ENCODE measurements at regions not wholly inside any gene's neighbourhood (a gene's known extent, or its start where the extent isn't known, plus 50 kb on each side); places are given as distances from the start of the nearest gene placed in this dataset.

DNA sequence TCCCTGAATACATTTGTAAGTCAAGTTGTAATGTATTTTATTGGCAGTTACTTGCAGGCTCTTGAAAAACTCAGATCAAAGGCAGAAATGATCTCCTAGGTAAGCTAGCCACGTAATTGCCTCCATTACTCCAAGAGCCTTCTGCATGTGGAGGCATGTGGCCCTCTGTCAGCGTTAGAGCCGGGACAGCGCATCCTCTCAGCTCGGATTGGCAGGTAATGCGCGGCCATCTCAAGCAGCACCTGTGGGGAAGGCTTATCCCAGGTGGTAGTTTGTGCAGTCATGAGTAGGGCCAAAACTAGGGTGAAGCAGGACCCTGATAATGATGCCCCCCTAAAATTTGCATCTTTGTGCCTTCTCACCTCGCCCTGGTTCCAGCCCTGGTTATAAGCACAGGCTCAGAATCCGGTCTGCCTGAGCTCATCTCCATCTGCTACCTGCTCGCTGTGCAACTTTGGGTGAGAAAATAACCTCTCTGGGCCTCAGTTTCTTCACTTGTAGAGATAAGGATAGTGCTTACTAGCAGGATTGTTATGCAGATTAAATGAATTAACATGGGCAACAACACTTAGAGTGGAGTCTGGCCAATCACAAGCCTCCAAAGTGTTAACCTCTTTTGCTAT, 157.5 kb upstream of the PMEPA1 start:
- TF ChIP-seq TEAD4 (IDR thresholded peaks at IDR 0.05; ENCODE audit: low read depth, low read length), result no peak
- TF ChIP-seq TAF1 (IDR thresholded peaks at IDR 0.05; ENCODE audit: low read depth, low read length), result no peak
- no peak for TF ChIP-seq EZH2 (IDR thresholded peaks at IDR 0.05; ENCODE audit: low read depth, low read length, severe bottlenecking)
- TF ChIP-seq, protein P1, sequence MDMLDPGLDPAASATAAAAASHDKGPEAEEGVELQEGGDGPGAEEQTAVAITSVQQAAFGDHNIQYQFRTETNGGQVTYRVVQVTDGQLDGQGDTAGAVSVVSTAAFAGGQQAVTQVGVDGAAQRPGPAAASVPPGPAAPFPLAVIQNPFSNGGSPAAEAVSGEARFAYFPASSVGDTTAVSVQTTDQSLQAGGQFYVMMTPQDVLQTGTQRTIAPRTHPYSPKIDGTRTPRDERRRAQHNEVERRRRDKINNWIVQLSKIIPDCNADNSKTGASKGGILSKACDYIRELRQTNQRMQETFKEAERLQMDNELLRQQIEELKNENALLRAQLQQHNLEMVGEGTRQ (IDR thresholded peaks at IDR 0.05; ENCODE audit: low read length), result no peak
- TF ChIP-seq, protein P2, sequence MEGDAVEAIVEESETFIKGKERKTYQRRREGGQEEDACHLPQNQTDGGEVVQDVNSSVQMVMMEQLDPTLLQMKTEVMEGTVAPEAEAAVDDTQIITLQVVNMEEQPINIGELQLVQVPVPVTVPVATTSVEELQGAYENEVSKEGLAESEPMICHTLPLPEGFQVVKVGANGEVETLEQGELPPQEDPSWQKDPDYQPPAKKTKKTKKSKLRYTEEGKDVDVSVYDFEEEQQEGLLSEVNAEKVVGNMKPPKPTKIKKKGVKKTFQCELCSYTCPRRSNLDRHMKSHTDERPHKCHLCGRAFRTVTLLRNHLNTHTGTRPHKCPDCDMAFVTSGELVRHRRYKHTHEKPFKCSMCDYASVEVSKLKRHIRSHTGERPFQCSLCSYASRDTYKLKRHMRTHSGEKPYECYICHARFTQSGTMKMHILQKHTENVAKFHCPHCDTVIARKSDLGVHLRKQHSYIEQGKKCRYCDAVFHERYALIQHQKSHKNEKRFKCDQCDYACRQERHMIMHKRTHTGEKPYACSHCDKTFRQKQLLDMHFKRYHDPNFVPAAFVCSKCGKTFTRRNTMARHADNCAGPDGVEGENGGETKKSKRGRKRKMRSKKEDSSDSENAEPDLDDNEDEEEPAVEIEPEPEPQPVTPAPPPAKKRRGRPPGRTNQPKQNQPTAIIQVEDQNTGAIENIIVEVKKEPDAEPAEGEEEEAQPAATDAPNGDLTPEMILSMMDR (IDR thresholded peaks at IDR 0.05; ENCODE audit: control extremely low read depth in 1 of 3, insufficient read depth in 1 of 3, low read depth in 1 of 3, low read length in 3 of 3), result no peak
- no peak for TF ChIP-seq TCF12 (IDR thresholded peaks at IDR 0.05; ENCODE audit: low read depth, low read length)
- TF ChIP-seq POLR2A (IDR thresholded peaks at IDR 0.05; ENCODE audit: control extremely low read depth in 1 of 2, low read depth in 2 of 2, low read length in 2 of 2), result no peak
- TF ChIP-seq, protein P3, sequence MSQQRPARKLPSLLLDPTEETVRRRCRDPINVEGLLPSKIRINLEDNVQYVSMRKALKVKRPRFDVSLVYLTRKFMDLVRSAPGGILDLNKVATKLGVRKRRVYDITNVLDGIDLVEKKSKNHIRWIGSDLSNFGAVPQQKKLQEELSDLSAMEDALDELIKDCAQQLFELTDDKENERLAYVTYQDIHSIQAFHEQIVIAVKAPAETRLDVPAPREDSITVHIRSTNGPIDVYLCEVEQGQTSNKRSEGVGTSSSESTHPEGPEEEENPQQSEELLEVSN (IDR thresholded peaks at IDR 0.05), result no peak
- no peak for TF ChIP-seq NRF1 (IDR thresholded peaks at IDR 0.05; ENCODE audit: low read depth, low read length)
- TF ChIP-seq TAF7 (optimal IDR thresholded peaks at IDR 0.05; ENCODE audit: borderline replicate concordance, low read depth, low read length), result no peak
- TF ChIP-seq, protein P4, sequence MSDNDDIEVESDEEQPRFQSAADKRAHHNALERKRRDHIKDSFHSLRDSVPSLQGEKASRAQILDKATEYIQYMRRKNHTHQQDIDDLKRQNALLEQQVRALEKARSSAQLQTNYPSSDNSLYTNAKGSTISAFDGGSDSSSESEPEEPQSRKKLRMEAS (IDR thresholded peaks at IDR 0.05), result no peak
- TF ChIP-seq EP300 (IDR thresholded peaks at IDR 0.05; ENCODE audit: borderline replicate concordance in 1 of 2, low read depth in 2 of 2, low read length in 2 of 2), result no peak
- no peak for TF ChIP-seq RAD21 (IDR thresholded peaks at IDR 0.05 in 1 of 2, conservative IDR thresholded peaks at IDR 0.05 in 1 of 2; ENCODE audit: low read depth in 2 of 2, low read length in 2 of 2)
- TF ChIP-seq CEBPB (IDR thresholded peaks at IDR 0.05; ENCODE audit: low read depth, low read length), result no peak

Measured in H1 (cell line).